AG04450 (cell line): ENCODE measurements at regions not wholly inside any gene's neighbourhood (a gene's known extent, or its start where the extent isn't known, plus 50 kb on each side); places are given as distances from the start of the nearest gene placed in this dataset.

ENCODE experiments used
- CTCF ChIA-PET: fragments of 300-600, 350-600 bp; formaldehyde crosslinking; extraction: SDS; loops from one replicate; lab custom pipeline; 2022; ENCODE audit warnings: antibody characterized with exemption, inconsistent platforms; lab: Charles Lee
- POLR2A ChIA-PET: fragments of 350-600 bp; formaldehyde crosslinking; extraction: SDS; loops from one replicate; lab custom pipeline; 2021; ENCODE audit warnings: antibody characterized with exemption, inconsistent platforms; lab: Yijun Ruan, JAX
- DNase-seq: peaks from one replicate; pipeline ENCODE4 v3.0.0-alpha.2; 2011; ENCODE audit warnings: low read depth, low spot score
- H3K27ac ChIP-seq: one replicate; pipeline ENCODE4 v1.5.1; 2012; ENCODE audit warnings: low read depth, low read length, control low read depth
- H3K27me3 ChIP-seq: one replicate; pipeline ENCODE4 v1.6.0; 2012; ENCODE audit warnings: low read length; ENCODE audit not compliant: control insufficient read depth, insufficient read depth
- H3K4me3 ChIP-seq: 2 replicates; pipeline ENCODE4 v1.5.1; 2011; ENCODE audit warnings: mild to moderate bottlenecking, low read depth, low read length, control low read depth
- H3K9me3 ChIP-seq: 2 replicates; pipeline ENCODE4 v1.5.1; 2012; ENCODE audit warnings: low read length; ENCODE audit not compliant: control insufficient read depth, insufficient read depth
- TF ChIP-seq, protein P1 (sequence below): IDR thresholded peaks from 2 replicates; pipeline ENCODE4 v1.5.1; 2011; ENCODE audit warnings: low read depth, low read length, control low read depth, inconsistent platforms

DNA sequence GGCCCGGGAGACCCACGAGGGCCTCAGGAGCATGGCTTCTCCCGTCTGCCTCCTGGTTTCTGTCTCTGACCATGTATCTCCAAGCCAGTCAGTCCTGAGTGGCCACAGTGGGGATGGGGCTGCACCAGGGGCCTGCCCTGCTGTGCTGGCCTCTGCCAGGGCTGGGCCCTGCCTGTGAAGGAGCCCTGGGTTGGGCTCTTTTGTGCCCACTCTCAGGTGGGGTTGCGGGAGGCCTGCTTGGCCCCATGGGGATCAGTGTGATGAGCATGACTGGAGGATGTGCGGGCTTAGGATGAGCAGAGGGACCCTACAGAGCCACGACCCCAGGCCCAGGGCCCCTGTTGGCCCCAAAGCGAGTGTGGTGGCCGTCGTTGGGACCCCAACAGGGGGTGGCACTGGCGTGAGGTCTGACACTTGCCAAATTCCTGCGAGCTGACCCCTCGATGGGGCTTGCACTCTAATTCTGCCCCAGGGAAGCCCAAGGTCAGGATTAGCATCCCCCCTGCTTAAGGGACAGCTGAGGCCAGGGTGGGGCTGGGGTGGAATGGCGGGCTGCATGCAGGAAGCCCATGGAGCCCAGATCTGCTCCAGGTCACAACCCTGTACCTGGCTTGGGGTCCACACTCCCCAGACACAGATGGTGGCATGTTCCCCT is 90.0 kb upstream of the BHLHE23 start:
- no peaks in the 10 kb centered on the region; the same call in 1 of the 2 replicates for H3K9me3 ChIP-seq
- TF ChIP-seq, protein P1, sequence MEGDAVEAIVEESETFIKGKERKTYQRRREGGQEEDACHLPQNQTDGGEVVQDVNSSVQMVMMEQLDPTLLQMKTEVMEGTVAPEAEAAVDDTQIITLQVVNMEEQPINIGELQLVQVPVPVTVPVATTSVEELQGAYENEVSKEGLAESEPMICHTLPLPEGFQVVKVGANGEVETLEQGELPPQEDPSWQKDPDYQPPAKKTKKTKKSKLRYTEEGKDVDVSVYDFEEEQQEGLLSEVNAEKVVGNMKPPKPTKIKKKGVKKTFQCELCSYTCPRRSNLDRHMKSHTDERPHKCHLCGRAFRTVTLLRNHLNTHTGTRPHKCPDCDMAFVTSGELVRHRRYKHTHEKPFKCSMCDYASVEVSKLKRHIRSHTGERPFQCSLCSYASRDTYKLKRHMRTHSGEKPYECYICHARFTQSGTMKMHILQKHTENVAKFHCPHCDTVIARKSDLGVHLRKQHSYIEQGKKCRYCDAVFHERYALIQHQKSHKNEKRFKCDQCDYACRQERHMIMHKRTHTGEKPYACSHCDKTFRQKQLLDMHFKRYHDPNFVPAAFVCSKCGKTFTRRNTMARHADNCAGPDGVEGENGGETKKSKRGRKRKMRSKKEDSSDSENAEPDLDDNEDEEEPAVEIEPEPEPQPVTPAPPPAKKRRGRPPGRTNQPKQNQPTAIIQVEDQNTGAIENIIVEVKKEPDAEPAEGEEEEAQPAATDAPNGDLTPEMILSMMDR: no peak
- H3K27ac ChIP-seq: no peak overlapping the region
- DNase-seq: no peak
- POLR2A ChIA-PET: no interaction called here
- peaks cover 33% of the 10 kb centered on the region for H3K27me3 ChIP-seq
- H3K4me3 ChIP-seq: no peak overlapping the region
- CTCF ChIA-PET: no interaction called here

GRCh38 chr20:63095718-63096654 is 89.2 kb upstream of the BHLHE23 start:
- Histone ChIP-seq H3K9me3 (no peaks in the 10 kb centered on the region), H3K27me3 (peaks cover 35% of the 10 kb centered on the region), H3K27ac (no peak overlapping the region), H3K4me3 (no peak overlapping the region)
- TF ChIP-seq, protein P1: no peak
- CTCF ChIA-PET: no interaction called here
- DNase-seq: no peak
- POLR2A ChIA-PET: no interaction called here

DNA sequence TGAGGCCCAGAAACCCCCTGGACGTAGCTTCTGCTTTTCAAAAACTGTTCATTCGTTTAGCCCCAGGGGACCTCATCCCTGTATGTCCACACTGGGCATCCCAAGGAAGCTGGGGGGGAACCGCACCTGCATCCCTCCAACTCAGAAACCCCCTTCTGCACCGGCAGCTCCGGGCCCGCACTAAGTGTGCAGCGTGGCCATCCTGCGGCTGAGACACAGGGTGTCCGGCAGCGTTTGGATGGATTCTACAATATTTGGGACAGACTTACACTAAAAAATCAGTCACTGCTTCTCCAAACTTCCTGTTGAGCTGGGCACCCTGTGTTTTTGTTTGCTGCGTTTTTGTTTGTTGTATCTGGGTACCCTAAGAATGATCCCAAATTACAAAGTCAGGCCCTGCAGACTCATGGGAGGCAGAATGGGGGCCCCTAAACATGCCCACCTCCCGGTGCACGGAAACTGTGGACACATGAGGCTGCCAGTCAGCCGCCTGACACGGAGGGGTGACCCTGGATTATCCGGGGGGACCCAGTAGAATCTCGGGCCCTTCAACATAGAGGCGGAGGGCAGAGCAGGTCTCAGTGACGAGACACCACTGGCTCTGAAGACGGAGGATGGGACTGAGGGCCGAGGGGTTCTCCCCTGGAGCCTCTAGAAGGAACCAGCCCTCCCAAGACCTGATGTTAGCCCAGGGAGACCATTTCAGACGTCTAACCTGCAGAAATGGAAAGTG is 88.2 kb upstream of the BHLHE23 start:
- TF ChIP-seq, protein P1: no peak
- Histone ChIP-seq H3K4me3 (no peak overlapping the region), H3K27ac (no peak overlapping the region), H3K27me3 (peaks cover 33% of the 10 kb centered on the region), H3K9me3 (no peaks in the 10 kb centered on the region)
- POLR2A ChIA-PET: interaction anchor here (0.6 kb wide), 1 partner anchor 8 kb away, joined by 3 read pairs; no protein-coding TSS in a partner anchor
- CTCF ChIA-PET: interaction anchor here (0.5 kb wide), 1 partner anchor 119 kb away, joined by 3 read pairs; no protein-coding TSS in a partner anchor
- no peak for DNase-seq

DNA sequence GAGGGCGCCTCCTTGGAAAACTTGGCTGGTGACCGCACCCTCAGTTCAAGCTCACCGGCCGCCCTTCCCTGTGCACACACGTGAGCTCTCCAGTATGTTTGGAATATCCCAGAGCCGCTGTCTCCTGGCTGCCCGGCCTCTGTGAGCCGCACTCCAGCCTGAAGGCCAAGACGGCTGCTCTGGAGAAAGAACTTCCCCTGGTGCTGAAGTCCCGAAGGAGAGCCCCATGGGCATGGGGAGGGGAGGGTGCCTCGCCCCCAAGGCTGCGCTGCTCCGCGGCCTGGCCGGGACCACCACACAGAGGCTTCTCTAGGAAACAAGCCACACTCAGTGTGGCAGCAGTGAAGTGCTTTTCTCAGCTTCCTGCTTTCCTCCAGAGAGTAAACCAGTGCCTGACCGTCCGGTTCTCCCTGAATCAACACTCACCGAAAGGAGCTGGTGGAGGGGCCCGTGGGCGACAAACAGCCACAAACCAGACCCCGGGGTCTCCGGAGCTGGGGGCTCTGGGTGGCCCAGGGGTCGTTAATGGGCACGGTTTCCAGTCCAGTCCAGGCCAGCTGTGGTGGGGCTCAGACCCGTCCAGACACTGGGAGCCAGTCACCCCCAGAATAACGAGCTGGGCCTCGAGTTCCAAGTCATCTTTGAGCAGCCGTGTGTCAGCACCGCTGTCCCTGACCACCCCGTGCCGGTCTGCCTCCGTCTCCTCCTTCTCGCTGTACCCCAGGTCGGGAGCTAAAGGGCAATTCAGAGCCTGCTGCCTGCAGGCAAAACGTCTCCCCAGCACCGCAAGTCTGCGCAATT is 87.4 kb upstream of the BHLHE23 start:
- Histone ChIP-seq H3K27me3 (peaks cover 33% of the 10 kb centered on the region), H3K9me3 (no peaks in the 10 kb centered on the region), H3K27ac (no peak overlapping the region), H3K4me3 (no peak overlapping the region)
- no peak for DNase-seq
- TF ChIP-seq, protein P1: no peak
- CTCF ChIA-PET: interaction anchor here (0.5 kb wide), 1 partner anchor 119 kb away, joined by 3 read pairs; no protein-coding TSS in a partner anchor
- POLR2A ChIA-PET: interaction anchor here (0.6 kb wide), 1 partner anchor 9 kb away, joined by 3 read pairs; no protein-coding TSS in a partner anchor
